ENCODE measurements at regions not wholly inside any gene's neighbourhood (a gene's known extent, or its start where the extent isn't known, plus 50 kb on each side); places are given as distances from the start of the nearest gene placed in this dataset.

DNA sequence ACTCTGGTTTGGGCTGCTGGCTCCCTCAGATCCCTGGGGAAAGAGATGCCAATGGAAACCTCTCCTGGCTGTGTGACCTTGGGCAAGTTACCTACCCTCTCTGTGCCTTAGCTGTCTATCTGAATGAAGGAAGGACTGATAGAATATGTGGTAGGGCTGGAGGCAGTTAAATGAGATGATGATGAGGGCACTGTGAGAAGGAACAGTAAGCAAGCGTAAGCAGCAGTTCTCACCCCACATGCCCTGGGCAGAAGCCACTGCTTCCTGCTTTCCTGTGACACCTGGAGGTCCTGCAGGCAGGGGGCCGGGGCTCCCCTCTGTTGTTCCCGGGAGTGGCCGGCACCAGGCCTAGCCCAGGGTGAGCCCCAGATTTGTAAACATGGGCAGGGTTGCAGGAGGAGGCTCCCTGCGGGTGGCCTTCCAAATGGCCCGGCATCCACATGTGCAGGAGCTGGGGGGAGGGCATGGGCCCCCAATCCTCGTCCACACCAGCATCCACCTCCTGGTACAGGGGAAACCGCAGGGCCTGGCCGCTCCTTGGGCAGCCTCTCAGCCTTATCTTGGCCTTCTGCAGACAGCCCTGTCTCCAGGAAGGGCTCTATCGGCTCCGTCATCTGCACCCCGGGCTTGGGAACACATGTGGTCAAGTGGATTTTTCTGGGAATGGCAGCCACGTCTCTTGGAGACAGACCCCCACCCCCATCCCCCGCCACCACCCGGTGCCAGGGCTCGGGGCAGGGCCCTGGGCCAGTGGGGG, 235.6 kb upstream of the GSE1 start:
- Mint-ChIP-seq H3K36me3 (no peaks in the 10 kb centered on the region), H3K4me1 (no peaks in the 10 kb centered on the region), H3K9me3 (no peaks in the 10 kb centered on the region), H3K27me3 (ENCODE audit: low read depth in 2 of 2) (peaks cover 10 to 20% of the 10 kb centered on the region in 2 donors), H3K4me3 (no peak overlapping the region), H3K27ac (no peak overlapping the region)
- Histone ChIP-seq H3K4me1 (ENCODE audit: control insufficient read depth, insufficient read depth, low read length) (no peaks in the 10 kb centered on the region), H3K27me3 (ENCODE audit: control insufficient read depth, insufficient read depth, low read length) (no peaks in the 10 kb centered on the region), H3K36me3 (ENCODE audit: control insufficient read depth, insufficient read depth, low read length) (no peaks in the 10 kb centered on the region), H3K27ac (ENCODE audit: low read length) (no peak overlapping the region), H3K4me3 (ENCODE audit: low read length) (no peak overlapping the region), H3K9me3 (ENCODE audit: control insufficient read depth, insufficient read depth, low read length) (no peaks in the 10 kb centered on the region)
- ATAC-seq: no peak
- DNase-seq: no peak
- WGBS (ENCODE audit: insufficient coverage): 20% methylated on average over 13 of the region's 16 CpGs
- TF ChIP-seq, protein P1, sequence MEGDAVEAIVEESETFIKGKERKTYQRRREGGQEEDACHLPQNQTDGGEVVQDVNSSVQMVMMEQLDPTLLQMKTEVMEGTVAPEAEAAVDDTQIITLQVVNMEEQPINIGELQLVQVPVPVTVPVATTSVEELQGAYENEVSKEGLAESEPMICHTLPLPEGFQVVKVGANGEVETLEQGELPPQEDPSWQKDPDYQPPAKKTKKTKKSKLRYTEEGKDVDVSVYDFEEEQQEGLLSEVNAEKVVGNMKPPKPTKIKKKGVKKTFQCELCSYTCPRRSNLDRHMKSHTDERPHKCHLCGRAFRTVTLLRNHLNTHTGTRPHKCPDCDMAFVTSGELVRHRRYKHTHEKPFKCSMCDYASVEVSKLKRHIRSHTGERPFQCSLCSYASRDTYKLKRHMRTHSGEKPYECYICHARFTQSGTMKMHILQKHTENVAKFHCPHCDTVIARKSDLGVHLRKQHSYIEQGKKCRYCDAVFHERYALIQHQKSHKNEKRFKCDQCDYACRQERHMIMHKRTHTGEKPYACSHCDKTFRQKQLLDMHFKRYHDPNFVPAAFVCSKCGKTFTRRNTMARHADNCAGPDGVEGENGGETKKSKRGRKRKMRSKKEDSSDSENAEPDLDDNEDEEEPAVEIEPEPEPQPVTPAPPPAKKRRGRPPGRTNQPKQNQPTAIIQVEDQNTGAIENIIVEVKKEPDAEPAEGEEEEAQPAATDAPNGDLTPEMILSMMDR (IDR thresholded peaks at IDR 0.05): no peak
- intact Hi-C loops (cut with micrococcal nuclease): no loop called here

DNA sequence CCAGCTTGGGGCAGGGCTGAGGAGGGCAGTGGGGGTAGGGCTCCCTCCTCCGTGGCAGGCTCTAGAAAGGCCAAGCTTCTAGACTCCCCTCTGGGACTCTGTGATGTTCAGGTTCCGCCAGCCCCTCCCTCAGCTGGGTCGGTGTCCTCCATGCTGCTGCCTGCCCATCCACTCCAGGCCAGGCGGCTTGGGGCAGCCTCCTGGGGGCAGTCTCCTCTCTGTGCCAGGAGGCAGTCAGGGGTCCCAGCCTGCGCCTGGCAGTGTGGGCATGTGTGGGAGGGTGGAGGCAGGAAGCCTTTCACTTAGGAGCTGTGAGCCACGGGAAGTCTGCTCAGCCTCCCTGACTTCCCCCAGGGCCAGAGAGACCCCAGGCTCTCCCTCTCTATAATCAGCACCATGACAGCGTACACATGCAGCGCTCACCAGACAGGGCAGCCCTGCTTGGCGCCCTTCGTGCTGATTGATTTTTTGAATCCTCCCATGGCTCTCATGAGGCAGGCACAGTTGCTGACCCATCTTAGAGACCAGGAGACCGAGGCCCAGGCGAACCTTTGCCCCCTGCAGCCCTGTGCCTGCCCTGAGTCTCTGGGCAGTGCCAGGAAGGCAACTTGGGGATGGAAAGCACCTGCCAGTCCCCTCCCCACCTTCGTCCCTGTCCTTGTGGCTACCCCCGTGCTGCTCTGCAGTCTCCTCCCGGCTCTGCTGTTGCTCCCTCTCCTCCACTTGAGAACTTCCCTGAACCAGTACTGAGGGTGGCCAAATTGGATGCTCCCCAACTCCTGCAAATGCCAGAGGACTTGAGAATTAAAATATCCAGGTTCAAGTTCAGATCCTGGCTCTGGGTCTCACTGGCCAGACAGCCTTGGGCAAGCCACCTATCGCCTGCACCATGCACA, 234.7 kb upstream of the GSE1 start:
- DNase-seq (no peak), ATAC-seq (no peak)
- H3K9me3 ChIP-seq (ENCODE audit: control insufficient read depth, insufficient read depth, low read length): no peaks in the 10 kb centered on the region
- TF ChIP-seq, protein P1 (IDR thresholded peaks at IDR 0.05): no peak
- H3K27me3 ChIP-seq (ENCODE audit: control insufficient read depth, insufficient read depth, low read length): no peaks in the 10 kb centered on the region
- Mint-ChIP-seq H3K9me3 (no peaks in the 10 kb centered on the region), H3K4me1 (no peaks in the 10 kb centered on the region), H3K4me3 (no peak overlapping the region), H3K36me3 (no peaks in the 10 kb centered on the region), H3K27me3 (ENCODE audit: low read depth in 2 of 2) (peaks cover 10 to 22% of the 10 kb centered on the region in 2 donors), H3K27ac (no peak overlapping the region)
- H3K4me1 ChIP-seq (ENCODE audit: control insufficient read depth, insufficient read depth, low read length): no peaks in the 10 kb centered on the region
- H3K27ac ChIP-seq (ENCODE audit: low read length): no peak overlapping the region
- WGBS (ENCODE audit: insufficient coverage): 64% methylated on average over 16 of the region's 16 CpGs
- intact Hi-C loops (cut with micrococcal nuclease): no loop called here
- H3K36me3 ChIP-seq (ENCODE audit: control insufficient read depth, insufficient read depth, low read length): no peaks in the 10 kb centered on the region
- H3K4me3 ChIP-seq (ENCODE audit: low read length): no peak overlapping the region

DNA sequence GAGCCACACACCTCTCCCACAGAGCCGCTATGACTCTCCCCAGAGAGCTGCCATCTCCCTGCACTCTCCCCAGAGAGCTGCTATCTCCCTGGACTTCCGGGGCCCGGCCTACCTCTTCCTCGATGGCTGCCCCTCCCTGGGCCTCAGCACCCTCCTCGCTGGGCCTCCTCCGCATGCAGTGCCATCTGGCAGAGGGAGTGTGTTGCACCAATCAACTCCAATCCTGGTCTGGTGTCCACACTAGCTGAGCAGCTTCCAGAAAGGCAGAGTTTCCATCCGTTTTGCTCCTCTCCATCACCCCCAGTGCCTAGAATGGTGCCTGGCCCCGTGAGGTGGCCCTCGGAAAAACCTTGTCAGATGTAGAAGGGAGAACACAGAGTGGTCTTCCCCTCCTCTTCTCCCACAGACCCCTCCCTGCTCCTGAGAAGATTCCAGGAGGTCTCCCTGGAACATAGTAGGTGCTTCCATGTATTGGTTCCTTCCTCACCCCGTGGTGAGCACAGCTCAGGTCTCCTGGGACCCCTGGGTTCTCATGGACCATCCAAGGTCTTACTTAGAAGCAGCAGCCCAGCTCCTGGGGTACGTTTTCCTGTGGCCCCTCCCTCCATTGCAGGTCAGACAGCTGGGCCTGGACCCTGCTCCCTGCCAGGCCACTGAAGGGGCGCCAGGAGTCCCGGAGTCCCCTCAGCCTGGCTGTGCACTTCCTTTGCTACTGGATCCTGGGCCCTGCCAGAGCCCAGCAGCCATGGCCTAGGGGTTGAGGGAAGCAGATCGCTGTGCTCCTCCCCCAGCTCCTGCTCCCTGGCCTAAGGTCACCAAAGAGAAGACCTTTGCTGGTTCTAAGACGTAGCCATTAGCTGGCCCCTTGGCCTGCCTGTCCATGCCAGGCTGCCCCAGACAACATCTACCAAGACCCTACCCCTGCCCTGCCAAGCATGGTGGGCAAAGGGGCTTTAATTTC, 233.8 kb upstream of the GSE1 start:
- no peak for DNase-seq
- no peaks in the 10 kb centered on the region for H3K4me1 Mint-ChIP-seq
- H3K36me3 ChIP-seq (ENCODE audit: control insufficient read depth, insufficient read depth, low read length): no peaks in the 10 kb centered on the region
- no peak overlapping the region for H3K27ac ChIP-seq (ENCODE audit: low read length)
- no peaks in the 10 kb centered on the region for H3K9me3 ChIP-seq (ENCODE audit: control insufficient read depth, insufficient read depth, low read length)
- intact Hi-C loops (cut with micrococcal nuclease): no loop called here
- no peaks in the 10 kb centered on the region for H3K4me1 ChIP-seq (ENCODE audit: control insufficient read depth, insufficient read depth, low read length)
- no peak overlapping the region for H3K4me3 Mint-ChIP-seq
- H3K9me3 Mint-ChIP-seq: no peaks in the 10 kb centered on the region
- H3K4me3 ChIP-seq (ENCODE audit: low read length): no peak overlapping the region
- no peaks in the 10 kb centered on the region for H3K36me3 Mint-ChIP-seq
- no peaks in the 10 kb centered on the region for H3K27me3 ChIP-seq (ENCODE audit: control insufficient read depth, insufficient read depth, low read length)
- no peak for ATAC-seq
- TF ChIP-seq, protein P1 (IDR thresholded peaks at IDR 0.05): no peak
- no peak overlapping the region for H3K27ac Mint-ChIP-seq
- H3K27me3 Mint-ChIP-seq (ENCODE audit: low read depth in 2 of 2): peaks cover 10 to 22% of the 10 kb centered on the region in 2 donors
- WGBS (ENCODE audit: insufficient coverage): 78% methylated on average over 15 of the region's 15 CpGs
